ENCODE measurements at regions not wholly inside any gene's neighbourhood (a gene's known extent, or its start where the extent isn't known, plus 50 kb on each side); places are given as distances from the start of the nearest gene placed in this dataset.

GRCh38 chr10:8618834-8619233, 564.3 kb downstream of the GATA3 start:
- TF ChIP-seq, protein P1, sequence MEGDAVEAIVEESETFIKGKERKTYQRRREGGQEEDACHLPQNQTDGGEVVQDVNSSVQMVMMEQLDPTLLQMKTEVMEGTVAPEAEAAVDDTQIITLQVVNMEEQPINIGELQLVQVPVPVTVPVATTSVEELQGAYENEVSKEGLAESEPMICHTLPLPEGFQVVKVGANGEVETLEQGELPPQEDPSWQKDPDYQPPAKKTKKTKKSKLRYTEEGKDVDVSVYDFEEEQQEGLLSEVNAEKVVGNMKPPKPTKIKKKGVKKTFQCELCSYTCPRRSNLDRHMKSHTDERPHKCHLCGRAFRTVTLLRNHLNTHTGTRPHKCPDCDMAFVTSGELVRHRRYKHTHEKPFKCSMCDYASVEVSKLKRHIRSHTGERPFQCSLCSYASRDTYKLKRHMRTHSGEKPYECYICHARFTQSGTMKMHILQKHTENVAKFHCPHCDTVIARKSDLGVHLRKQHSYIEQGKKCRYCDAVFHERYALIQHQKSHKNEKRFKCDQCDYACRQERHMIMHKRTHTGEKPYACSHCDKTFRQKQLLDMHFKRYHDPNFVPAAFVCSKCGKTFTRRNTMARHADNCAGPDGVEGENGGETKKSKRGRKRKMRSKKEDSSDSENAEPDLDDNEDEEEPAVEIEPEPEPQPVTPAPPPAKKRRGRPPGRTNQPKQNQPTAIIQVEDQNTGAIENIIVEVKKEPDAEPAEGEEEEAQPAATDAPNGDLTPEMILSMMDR (conservative IDR thresholded peaks at IDR 0.05) = no peak
- no peak for TF ChIP-seq EZH2 (IDR thresholded peaks at IDR 0.05; ENCODE audit: low read depth)
